GM21360 (cell line): ENCODE measurements at regions not wholly inside any gene's neighbourhood (a gene's known extent, or its start where the extent isn't known, plus 50 kb on each side); places are given as distances from the start of the nearest gene placed in this dataset.
A peak's percentile ranks its signal among the peaks of the same experiment; 100 is the strongest.
"Not testable (repeated sequence)": the region's sequence is repeated elsewhere in the genome, so short reads cannot be mapped to it uniquely, and the experiment has no call there.

Experiments
- ATAC-seq: cut with Tn5 transposase; IDR thresholded peaks from one replicate; pipeline ENCODE4 v1.9.1; 2021; ENCODE audit warnings: mild to moderate bottlenecking, moderate library complexity; ENCODE audit not compliant: unreplicated experiment

- not testable (repeated sequence) for ATAC-seq
These were observed 52.0 kb downstream of the SYT15B start for GRCh38 chr10:47711428-47711827.

- not testable (repeated sequence) for ATAC-seq
These were observed 52.9 kb downstream of the SYT15B start for GRCh38 chr10:47710443-47710842.

- peak; percentile 93 for ATAC-seq
These were observed 57.5 kb downstream of the SYT15B start for GRCh38 chr10:47705698-47706414.

GRCh38 chr10:47701285-47701684 is 62.1 kb downstream of the SYT15B start:
- not testable (repeated sequence) for ATAC-seq

- ATAC-seq, result not testable (repeated sequence)
These were observed 63.5 kb downstream of the SYT15B start for GRCh38 chr10:47699854-47700253.

- not testable (repeated sequence) for ATAC-seq
These were observed 67.2 kb downstream of the SYT15B start for GRCh38 chr10:47696170-47696569.

- not testable (repeated sequence) for ATAC-seq
These were observed 68.2 kb downstream of the SYT15B start for GRCh38 chr10:47695149-47695548.

- not testable (repeated sequence) for ATAC-seq
These were observed 73.1 kb downstream of the SYT15B start for GRCh38 chr10:47690304-47690703.

- not testable (repeated sequence) for ATAC-seq
These were observed 79.4 kb downstream of the SYT15B start for GRCh38 chr10:47683826-47684475.

GRCh38 chr10:47681638-47681990 is 81.8 kb downstream of the SYT15B start:
- not testable (repeated sequence) for ATAC-seq

GRCh38 chr10:47680848-47681637 is 82.3 kb downstream of the SYT15B start:
- not testable (repeated sequence) for ATAC-seq

GRCh38 chr10:47676102-47676501 is 87.3 kb downstream of the SYT15B start:
- ATAC-seq, result not testable (repeated sequence)

- not testable (repeated sequence) for ATAC-seq
These were observed 87.8 kb downstream of the SYT15B start for GRCh38 chr10:47675577-47675976.

- ATAC-seq, result not testable (repeated sequence)
These were observed 90.3 kb downstream of the SYT15B start for GRCh38 chr10:47673128-47673527.

GRCh38 chr10:47670857-47671256 is 92.5 kb downstream of the SYT15B start:
- not testable (repeated sequence) for ATAC-seq

- ATAC-seq, result not testable (repeated sequence)
These were observed 101.3 kb downstream of the SYT15B start for GRCh38 chr10:47661955-47662577.

GRCh38 chr10:47656732-47657131 is 106.7 kb downstream of the SYT15B start:
- not testable (repeated sequence) for ATAC-seq

GRCh38 chr10:47654161-47654560 is 109.2 kb downstream of the SYT15B start:
- not testable (repeated sequence) for ATAC-seq

- ATAC-seq, result not testable (repeated sequence)
These were observed 114.8 kb downstream of the SYT15B start for GRCh38 chr10:47648594-47648993.

- not testable (repeated sequence) for ATAC-seq
These were observed 115.8 kb downstream of the SYT15B start for GRCh38 chr10:47647523-47648101.
